ENCODE measurements at regions not wholly inside any gene's neighbourhood (a gene's known extent, or its start where the extent isn't known, plus 50 kb on each side); places are given as distances from the start of the nearest gene placed in this dataset.

DNA sequence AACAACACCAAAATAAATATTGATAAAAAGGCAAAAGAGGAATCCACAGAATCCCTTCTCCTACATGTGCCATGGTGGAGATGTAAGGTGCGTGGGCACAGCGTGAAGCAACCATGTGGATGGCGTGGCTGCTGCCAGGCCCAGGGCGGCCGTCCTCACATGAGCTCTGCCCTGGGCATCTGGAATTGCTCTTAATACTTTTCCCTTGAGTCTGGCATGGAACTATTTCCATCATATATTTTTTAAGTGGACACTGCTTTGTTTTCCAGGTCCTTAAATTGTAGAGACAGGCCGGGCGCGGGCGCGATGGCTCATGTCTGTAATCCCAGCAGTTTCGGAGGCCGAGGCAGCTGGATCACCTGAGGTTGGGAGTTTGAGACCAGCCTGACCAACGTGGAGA lies 349.3 kb downstream of the IRX1 start:
- no peak for DNase-seq (ENCODE audit: low read depth in 2 of 2, low spot score in 1 of 2)

DNA sequence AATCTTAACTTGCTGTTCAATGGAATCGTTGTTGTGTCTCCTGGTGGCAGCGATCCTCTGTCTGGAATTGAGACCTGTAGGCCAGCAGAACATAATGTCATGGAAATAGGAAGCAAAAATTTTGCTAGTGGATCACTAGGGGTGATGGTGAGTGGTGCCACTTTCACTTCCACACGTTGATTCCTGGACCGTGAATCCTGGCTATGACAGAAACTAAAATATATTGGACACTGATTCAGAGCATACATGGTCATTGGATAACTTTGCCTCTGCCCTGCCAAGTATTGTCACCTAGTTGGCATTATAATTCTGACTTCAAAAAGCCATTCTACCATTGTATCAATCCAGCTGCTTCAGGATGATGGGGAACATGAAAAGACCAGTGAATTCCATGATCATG lies 353.2 kb downstream of the IRX1 start:
- DNase-seq (ENCODE audit: low read depth in 2 of 2, low spot score in 1 of 2), result no peak

DNA sequence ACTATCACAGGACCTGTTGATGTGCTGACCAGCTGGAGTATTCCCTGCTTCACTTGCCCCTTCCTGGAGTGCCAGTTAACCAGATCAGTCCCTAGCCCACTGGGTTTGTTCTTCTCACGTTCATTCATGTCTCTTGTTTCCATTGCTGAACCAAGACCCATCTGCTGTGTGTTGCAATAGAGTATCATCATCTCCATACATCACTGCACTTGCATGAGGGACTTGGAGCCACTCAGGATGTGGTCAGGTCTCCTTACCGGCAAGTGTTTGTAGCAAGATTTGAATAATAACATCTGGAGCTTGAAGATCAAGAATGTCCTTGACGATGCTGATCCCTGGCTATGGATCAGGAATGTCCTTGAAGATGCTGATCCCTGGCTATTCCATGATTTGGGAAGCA lies 358.6 kb downstream of the IRX1 start:
- no peak for DNase-seq (ENCODE audit: low read depth in 2 of 2, low spot score in 1 of 2)

DNA sequence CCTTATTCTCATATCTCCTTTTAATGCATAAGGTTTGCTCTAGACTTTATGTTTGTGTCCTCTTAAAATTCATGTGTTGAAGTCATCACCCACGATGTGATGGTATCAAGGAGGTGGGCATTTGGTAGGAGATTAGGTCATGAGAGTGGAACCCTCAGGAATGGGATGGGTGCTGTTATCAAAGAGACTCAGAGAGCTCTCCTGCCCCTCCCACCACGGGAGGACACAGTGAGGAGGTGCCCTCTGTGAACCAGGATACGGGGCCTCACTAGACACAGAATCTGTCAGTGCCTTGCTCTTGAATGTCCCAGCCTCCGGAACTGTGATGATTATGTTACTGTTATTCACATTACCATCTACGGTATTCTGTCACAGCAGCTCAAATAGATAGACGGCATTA lies 359.0 kb downstream of the IRX1 start:
- no peak for DNase-seq (ENCODE audit: low read depth in 2 of 2, low spot score in 1 of 2)

DNA sequence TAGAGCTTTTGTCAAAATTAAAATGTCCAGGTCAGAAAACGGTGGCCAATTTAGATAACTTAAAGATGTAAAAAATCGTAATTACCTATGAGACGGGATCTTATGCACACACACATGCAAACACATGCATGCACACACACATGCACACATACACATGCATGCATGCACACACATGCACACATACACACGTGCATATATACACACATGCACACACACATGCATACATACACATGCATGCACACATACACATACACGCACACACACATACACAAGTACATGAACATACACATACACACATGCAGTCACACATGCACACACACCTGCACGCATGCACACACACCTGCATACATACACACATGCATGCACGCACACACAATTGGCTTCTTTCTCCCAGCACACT lies 362.0 kb downstream of the IRX1 start:
- no peak for DNase-seq (ENCODE audit: low read depth in 2 of 2, low spot score in 1 of 2)

DNA sequence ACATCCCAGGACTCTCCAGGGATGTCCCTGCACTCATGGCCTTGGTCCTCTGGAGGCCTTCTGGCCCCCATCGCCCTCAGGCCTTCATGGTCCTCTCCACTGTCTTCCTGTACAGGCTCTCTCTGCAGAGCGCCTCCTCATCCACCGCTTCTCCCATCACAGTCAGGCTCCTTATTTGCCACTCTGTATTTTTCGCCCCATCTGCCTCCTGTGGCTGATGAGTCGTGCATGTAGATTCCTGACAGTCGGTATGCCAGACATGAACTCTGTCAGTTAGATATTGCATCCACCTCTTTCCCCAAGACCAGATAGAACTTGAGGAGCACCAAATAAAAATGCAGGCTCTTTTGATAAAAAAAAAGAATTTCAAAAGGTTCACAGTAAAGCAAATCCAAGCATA lies 362.8 kb downstream of the IRX1 start:
- no peak for DNase-seq (ENCODE audit: low read depth in 2 of 2, low spot score in 1 of 2)

DNA sequence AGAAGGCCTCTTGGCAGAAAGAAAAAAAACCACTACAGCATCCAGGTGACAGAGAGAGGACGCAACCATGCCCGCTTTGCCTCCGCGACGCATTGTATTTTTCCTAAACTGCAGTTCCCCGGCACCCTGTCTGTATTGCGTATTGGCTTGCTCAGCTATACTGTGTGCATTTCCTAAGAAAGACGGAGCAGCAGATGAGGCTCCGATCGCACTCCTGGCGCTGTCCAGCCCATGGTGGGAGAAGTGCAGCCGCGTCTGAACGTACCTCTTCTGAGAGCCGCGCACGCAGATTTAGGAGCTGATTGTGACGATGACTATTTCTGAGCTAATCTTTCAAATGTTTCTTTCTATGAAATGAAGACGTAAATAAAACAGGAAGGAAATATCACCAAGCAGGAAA lies 366.5 kb downstream of the IRX1 start:
- no peak for DNase-seq (ENCODE audit: low read depth in 2 of 2, low spot score in 1 of 2)

DNA sequence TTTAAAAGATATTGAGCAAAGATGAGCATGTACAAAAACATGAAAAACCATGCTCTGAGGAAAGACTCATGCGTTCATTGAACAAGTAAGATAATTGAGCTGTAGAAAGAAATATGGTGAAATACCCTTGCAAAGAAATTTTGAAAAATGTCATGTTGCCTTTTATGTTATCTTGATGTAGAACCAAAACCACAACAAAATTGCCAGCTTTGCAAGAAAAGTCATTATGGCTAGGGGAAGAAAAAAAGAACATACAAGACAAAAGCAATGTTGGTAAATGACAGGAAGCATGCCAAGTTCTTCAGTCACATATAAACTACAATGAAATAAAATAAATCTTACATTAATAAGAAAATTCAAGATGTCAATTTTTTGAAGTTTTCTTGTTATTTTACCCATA lies 368.0 kb downstream of the IRX1 start:
- no peak for DNase-seq (ENCODE audit: low read depth in 2 of 2, low spot score in 1 of 2)

DNA sequence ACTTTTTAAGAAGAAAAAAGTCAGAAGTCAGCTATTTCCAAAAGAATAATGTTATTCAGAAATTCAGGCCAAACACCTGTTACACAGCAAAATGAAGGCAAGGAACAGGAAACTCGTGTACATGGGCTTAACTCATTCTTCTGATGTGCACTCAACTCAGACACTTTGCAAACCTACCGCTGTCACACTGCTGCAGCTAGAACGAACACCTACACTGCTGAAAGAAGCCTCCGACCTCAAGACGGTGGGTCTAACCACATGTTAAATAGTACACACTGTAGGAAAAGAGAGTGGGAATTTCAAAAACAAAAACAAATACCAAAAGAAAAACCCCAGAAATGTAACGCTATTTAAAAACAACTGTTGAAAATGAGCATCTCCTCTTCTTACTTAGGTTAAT lies 384.5 kb downstream of the IRX1 start:
- DNase-seq (ENCODE audit: low read depth in 2 of 2, low spot score in 1 of 2), result no peak

DNA sequence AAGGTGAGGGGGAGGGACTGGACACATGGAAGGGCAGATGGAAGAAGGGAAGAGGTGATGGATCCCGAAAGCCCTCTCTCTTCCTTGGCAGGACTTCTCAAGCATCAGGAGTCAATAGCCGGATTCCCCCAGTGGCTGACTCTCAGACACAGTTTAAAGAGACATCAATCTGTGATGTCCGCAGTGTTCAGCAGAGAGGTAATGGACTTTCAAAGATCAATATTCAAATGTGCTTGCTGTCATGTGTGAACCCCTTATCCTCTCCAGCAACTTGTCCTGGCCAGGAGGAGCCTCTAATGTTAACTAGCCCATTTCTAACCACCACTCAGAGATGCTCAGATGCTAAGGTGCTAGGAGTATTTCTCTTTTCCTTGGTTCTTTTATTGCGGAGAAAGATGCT lies 392.2 kb downstream of the IRX1 start:
- DNase-seq (ENCODE audit: low read depth in 2 of 2, low spot score in 1 of 2), result no peak

DNA sequence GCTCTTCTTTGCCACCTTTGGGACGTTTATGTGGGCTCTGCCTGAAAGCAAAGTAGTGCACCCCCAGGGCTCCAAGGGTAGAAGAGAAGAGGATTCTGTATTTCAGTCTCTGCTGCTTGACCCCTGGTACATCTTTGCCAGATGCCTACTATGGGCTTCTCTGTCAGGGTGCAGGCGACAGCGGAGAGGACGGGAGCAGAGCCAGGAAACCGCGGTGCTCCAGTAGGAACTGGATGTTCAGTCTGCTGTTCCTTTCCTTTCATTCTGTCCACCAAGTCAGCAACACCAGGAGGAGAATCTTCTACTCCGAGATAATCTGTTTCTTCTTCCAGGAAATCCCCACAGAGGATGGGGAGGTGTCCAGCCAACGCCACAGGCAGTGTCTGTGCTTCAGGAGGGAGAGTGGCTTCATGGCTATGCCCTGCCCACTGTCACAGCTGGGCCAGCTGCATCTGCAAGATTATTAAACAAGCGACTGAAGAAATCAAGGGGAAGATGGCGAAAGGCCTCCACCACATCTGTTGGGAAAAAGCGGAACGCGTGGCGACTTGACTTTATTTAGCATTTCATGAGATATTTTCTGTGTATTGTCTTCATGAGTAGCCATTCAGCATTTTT lies 398.3 kb downstream of the IRX1 start:
- no peak for DNase-seq (ENCODE audit: low read depth in 2 of 2, low spot score in 1 of 2)

DNA sequence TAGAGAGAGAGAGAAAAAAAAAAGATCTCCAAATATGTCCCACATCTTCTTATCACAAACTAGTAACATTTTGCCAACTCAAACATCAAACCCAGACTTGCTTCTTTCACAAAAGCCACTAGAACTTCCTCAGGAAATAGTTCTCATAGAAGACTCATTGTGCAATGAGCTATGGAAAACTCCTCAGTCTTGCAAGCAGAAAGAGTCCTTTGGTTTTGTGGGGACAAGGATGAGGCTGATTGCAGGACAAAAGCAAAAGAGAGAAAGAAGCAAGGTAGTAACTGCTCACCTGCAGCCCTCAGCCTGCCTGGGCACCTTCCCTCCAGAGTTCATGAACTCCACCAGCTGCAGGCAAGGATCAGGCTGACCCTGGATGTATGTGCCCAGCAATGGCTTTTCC lies 399.0 kb downstream of the IRX1 start:
- DNase-seq (ENCODE audit: low read depth in 2 of 2, low spot score in 1 of 2), result no peak

DNA sequence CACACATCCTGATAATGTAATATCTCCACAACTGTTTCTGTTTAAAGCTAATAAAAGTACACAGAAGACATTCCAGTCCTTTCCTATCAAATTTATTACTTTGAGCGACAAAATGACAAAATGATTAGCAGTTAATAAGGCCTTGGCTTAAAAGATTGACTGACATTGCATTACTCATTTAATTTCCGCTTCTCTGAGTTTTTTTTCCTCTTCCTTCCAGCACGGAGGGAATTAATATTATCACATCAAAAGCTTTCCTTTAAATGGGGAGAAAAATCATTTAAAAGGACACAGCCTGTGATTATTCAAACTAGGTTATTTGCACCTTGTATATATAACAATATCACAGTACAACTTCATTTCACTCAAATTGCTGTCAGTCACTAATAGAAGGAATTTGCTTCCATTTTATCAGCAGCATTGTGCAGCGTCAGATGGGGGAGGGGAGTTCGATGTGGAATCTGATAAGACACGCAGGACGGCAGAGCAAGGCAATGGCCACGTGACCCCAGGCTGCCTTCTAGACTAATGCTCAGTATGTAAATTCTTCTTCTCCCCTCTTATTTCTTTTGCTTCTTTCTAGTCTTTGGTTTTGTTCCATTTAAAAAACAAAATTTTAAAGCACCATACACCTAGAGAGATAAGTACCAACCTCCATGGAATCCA lies 400.5 kb downstream of the IRX1 start:
- no peak for DNase-seq (ENCODE audit: low read depth in 2 of 2, low spot score in 1 of 2)

DNA sequence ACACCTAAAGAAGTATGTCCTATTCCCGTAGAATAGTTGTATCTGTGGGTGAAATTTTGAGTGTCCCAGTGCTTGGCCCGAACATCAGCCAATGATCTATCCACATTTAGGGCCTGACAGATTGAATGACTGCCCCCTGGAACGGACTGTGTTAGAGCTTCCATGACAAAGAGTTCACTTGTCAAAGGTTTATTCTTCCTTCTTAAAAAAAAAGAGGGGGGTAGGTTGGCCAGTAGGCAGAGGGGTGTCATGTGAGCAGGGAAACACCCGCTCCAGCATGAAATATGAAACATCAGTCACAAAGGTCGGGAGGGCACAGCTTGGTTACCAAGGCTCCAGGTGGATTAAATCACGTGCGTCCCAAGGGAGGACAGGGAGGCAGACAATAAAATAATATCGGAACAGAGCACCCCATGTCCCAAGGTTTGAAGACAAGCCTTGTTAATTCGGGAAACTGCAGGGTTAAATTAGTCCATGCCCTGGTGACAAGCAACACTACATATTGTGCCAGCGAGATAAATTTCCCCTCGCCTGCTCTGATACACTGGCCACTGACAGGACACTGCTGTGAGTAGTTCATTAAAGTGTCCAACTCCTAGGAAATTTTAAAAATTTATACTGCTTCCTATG lies 401.2 kb downstream of the IRX1 start:
- DNase-seq (ENCODE audit: low read depth in 2 of 2, low spot score in 1 of 2), result no peak

DNA sequence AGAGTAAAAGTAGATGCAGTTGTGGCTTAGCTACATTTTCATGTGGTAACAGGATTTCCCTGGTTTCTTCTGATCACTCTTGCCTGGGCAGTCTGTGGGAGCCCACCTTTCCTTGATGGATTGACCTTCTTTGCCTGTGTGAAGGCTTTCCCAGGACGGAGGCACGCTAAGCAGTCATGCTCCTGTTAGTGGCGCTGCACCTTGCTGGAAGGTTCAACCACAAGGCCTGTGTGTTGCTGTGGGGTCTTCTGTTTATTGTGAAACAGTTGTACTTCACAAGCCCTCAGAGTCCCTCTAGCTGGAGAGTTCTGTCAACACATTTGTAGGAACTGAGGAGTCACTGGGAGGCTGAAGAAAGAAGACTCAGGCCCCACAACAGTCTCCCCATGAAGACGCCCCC lies 402.0 kb downstream of the IRX1 start:
- DNase-seq (ENCODE audit: low read depth in 2 of 2, low spot score in 1 of 2), result no peak

DNA sequence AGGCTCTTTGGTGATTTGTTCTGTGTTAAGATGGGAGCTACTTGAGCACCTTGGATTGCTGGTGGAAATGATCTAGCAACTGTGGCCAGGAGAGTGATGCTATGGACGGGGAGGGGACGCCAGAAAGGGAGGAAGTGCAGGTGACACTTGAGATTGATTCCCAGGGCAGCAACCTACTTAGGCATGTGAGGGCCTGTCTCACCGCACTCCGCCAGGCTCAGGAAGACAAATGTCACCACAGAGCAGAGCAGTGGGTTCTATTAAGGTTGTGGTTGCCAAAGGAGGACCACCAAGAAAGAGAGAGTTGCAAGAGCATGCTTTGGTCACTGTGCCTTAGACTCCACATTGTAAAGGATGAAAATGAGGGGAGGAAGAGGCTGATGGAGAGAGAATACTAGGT lies 404.3 kb downstream of the IRX1 start:
- no peak for DNase-seq (ENCODE audit: low read depth in 2 of 2, low spot score in 1 of 2)

DNA sequence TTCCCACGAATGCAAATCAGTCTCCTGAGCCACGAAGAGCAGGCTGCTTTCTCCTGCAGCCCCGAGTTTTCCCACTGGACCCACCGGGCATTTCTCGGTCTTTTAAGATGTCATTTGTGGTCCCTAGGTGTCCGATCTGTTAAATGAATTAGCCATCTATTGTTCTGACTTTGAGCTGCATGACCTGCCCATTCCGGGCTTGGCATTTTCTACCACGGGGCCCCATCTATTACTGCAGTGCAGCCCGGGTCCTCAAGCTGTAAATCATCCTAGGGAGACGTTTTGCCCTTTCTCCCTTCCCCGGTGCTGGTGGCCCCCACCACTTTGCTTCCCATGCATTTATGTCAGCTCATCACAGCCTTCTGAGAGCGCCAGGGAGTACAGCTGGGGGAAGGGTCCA lies 405.4 kb downstream of the IRX1 start:
- no peak for DNase-seq (ENCODE audit: low read depth in 2 of 2, low spot score in 1 of 2)

DNA sequence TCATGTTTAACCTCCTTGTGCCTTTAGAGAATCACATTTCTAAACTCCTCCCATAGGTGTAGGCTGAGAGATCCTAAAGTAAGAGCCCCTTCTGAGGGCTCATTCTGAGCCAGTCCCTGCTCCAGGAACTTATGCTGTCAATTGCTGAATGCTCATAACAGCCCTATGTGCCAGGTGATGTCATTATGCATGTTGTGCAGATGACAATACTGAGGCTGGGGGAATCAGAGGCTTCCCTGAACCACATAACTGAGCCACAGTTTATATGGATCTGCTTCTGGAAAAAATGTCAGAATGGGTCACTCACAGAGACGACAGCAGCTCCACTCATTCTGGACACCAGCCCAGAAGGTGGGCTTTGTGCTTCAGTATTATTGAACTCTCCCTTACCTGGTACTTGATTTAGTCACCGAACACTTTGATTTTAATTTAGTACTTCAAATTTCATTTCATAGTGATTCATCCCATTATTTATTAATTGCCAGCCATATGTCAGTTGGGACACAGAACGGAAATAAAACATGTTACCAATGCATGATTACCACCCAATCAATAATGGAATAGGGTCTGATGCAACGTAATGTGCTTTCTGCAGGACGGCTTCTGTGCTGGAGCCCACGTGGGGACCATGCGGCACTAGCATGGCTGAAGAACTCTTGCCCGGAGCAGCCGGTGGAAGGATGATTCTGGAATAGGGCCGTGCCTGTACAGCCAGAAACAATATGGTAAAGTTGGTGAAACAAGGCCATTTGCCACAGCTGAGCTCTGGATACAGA lies 406.3 kb downstream of the IRX1 start:
- no peak for DNase-seq (ENCODE audit: low read depth in 2 of 2, low spot score in 1 of 2)

DNA sequence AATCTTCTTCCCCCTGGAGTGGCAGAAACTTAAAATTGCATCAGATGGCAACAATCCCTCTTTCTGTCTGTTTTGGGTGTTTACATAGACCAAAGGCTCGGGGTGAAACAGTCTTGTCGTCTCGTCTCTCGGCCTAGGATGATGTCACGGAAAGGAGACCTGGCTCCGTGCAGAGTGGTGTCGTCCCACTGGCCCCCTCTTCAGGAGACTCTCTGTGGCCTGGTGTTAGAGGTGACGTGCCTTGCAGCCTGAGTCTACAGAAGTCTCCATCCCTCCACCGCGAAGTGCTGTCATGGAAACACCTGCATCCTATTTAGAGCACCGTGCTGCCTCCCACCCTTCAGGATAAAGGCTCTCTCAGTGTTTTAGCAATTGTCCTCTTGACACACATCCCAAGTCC lies 409.7 kb downstream of the IRX1 start:
- no peak for DNase-seq (ENCODE audit: low read depth in 2 of 2, low spot score in 1 of 2)

DNA sequence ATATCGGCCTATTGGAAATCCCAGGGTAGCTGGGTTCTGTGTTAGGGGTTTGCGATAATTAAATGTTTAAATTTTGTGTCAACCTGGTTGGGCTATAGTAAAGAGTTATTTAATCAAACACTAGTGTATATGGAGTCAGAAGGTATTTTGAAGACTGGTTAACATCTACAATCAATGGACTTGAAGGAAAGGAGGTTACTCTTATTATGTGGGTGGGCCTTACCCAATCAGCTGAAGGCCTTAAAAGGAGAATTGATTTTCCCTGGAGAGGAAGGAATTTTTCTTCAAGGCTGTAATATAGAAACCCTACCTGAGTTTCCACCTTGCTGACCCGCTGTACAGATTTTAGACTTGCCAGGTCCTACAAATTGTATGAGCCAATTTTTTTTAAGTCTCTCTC lies 411.4 kb downstream of the IRX1 start:
- DNase-seq (ENCODE audit: low read depth in 2 of 2, low spot score in 1 of 2), result no peak

DNA sequence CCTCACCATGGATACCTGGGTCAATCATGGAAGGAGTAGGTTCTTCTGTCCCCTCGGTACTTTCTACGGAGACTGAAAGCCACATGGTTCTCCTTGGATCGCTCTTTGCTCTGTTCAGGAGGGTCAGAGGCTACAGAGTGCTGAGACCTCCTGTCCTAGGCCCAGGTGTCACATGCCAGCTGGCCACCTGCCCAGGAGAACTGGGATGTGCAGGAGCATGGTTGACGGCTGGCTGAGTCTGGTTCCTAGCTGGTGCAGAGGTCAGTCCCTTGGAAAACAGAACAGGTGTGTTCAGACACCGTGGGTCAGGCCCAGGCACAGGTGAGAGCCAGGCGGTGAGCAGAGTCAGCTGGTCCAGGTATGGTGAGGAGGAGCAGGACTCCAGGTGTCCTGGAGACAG lies 416.3 kb downstream of the IRX1 start:
- DNase-seq (ENCODE audit: low read depth in 2 of 2, low spot score in 1 of 2), result no peak

Data from stimulated activated CD8-positive, alpha-beta memory T cell treated with anti-CD3 and anti-CD28 coated beads, Interleukin-4, amount 100 ng/mL, for 4 hours (primary cell).